H9 (cell line): ENCODE measurements at regions not wholly inside any gene's neighbourhood (a gene's known extent, or its start where the extent isn't known, plus 50 kb on each side); places are given as distances from the start of the nearest gene placed in this dataset.

Experiments used
- DNase-seq: peaks from one replicate; pipeline ENCODE4 v3.0.0-alpha.2; 2017
- H2AFZ ChIP-seq: one replicate; pipeline ENCODE4 v1.6.1; 2013; ENCODE audit warnings: mild to moderate bottlenecking, low read length, control low read depth, moderate library complexity
- H2AK5ac ChIP-seq: 2 replicates; pipeline ENCODE4 v1.6.1; 2013; ENCODE audit warnings: low read length, control low read depth, mixed read lengths; ENCODE audit not compliant: insufficient read length
- H2BK120ac ChIP-seq: one replicate; pipeline ENCODE4 v1.6.1; 2013; ENCODE audit warnings: low read depth, mild to moderate bottlenecking, low read length, control low read depth, inconsistent platforms; ENCODE audit not compliant: poor library complexity, severe bottlenecking
- H2BK12ac ChIP-seq: 2 replicates; pipeline ENCODE4 v1.6.1; 2013; ENCODE audit warnings: low read length, control low read depth, mixed read lengths, low read depth; ENCODE audit not compliant: insufficient read length
- H2BK15ac ChIP-seq: 2 replicates; pipeline ENCODE4 v1.6.1; 2013; ENCODE audit warnings: low read depth, low read length, control low read depth
- H2BK20ac ChIP-seq: one replicate; pipeline ENCODE4 v1.6.1; 2013; ENCODE audit warnings: low read depth, mild to moderate bottlenecking, low read length, control low read depth, inconsistent platforms; ENCODE audit not compliant: poor library complexity, severe bottlenecking
- H2BK5ac ChIP-seq: 2 replicates; pipeline ENCODE4 v1.6.1; 2013; ENCODE audit warnings: low read length, control low read depth, mixed read lengths; ENCODE audit not compliant: insufficient read length
- H3K14ac ChIP-seq: 2 replicates; pipeline ENCODE4 v1.6.1; 2013; ENCODE audit warnings: low read length, control low read depth; ENCODE audit not compliant: insufficient read depth
- H3K18ac ChIP-seq: 2 replicates; pipeline ENCODE4 v1.6.1; 2013; ENCODE audit warnings: low read depth, mild to moderate bottlenecking, mixed read lengths, low read length, control low read depth; ENCODE audit not compliant: insufficient read length
- H3K23ac ChIP-seq: 2 replicates; pipeline ENCODE4 v1.6.1; 2013; ENCODE audit warnings: low read length, control low read depth, mixed read lengths, low read depth; ENCODE audit not compliant: insufficient read length
- H3K23me2 ChIP-seq: 2 replicates; pipeline ENCODE4 v1.6.1; 2013; ENCODE audit warnings: low read depth, mild to moderate bottlenecking, mixed read lengths, low read length, control low read depth; ENCODE audit not compliant: insufficient read length, poor library complexity, severe bottlenecking
- H3K27ac ChIP-seq: 2 replicates; pipeline ENCODE4 v1.5.1; 2013; ENCODE audit warnings: low read length, control low read depth, mixed read lengths, low read depth; ENCODE audit not compliant: insufficient read length
- H3K27me3 ChIP-seq: 2 replicates; pipeline ENCODE4 v1.6.1; 2013; ENCODE audit warnings: low read length, control low read depth, inconsistent platforms; ENCODE audit not compliant: insufficient read depth
- H3K4ac ChIP-seq: 2 replicates; pipeline ENCODE4 v1.6.1; 2013; ENCODE audit warnings: low read depth, mild to moderate bottlenecking, control low read depth, inconsistent platforms, low read length, moderate library complexity
- H3K4me1 ChIP-seq: 2 replicates; pipeline ENCODE4 v1.6.1; 2013; ENCODE audit warnings: low read length, control low read depth, inconsistent platforms; ENCODE audit not compliant: insufficient read depth
- H3K4me2 ChIP-seq: 2 replicates; pipeline ENCODE4 v1.6.1; 2013; ENCODE audit warnings: low read length, control low read depth, mixed read lengths; ENCODE audit not compliant: insufficient read length, insufficient read depth
- H3K56ac ChIP-seq: 2 replicates; pipeline ENCODE4 v1.6.1; 2013; ENCODE audit warnings: low read depth, mild to moderate bottlenecking, mixed read lengths, low read length, control low read depth; ENCODE audit not compliant: insufficient read length
- H3K79me1 ChIP-seq: 2 replicates; pipeline ENCODE4 v1.6.1; 2013; ENCODE audit warnings: low read depth, mild to moderate bottlenecking, moderate library complexity, low read length, control low read depth, inconsistent platforms; ENCODE audit not compliant: insufficient read depth, poor library complexity, severe bottlenecking
- H3K79me2 ChIP-seq: 2 replicates; pipeline ENCODE4 v1.6.1; 2013; ENCODE audit warnings: low read length, control low read depth, inconsistent platforms; ENCODE audit not compliant: insufficient read depth
- H3K9ac ChIP-seq: 2 replicates; pipeline ENCODE4 v1.6.1; 2013; ENCODE audit warnings: low read length, control low read depth, mixed read lengths; ENCODE audit not compliant: insufficient read length; ENCODE audit errors: extremely low read depth
- H3K9me3 ChIP-seq: one replicate; pipeline ENCODE4 v1.6.1; 2013; ENCODE audit warnings: low read depth, low read length, inconsistent platforms; ENCODE audit not compliant: control insufficient read depth
- H3T11ph ChIP-seq: one replicate; pipeline ENCODE4 v1.6.1; 2013; ENCODE audit warnings: mild to moderate bottlenecking, low read length, control low read depth, inconsistent platforms
- H4K20me1 ChIP-seq: one replicate; pipeline ENCODE4 v1.6.1; 2013; ENCODE audit not compliant: control insufficient read depth, insufficient read length, insufficient read depth
- H4K5ac ChIP-seq: 2 replicates; pipeline ENCODE4 v1.6.1; 2013; ENCODE audit warnings: low read depth, mild to moderate bottlenecking, mixed read lengths, low read length, control low read depth; ENCODE audit not compliant: insufficient read length
- H4K8ac ChIP-seq: replicated peaks from 2 replicates; pipeline ENCODE4 v1.6.1; 2013; ENCODE audit warnings: low read length, control low read depth, mixed read lengths, low read depth; ENCODE audit not compliant: insufficient read length
- H4K91ac ChIP-seq: 2 replicates; pipeline ENCODE4 v1.6.1; 2013; ENCODE audit warnings: low read depth, mild to moderate bottlenecking, moderate library complexity, mixed read lengths, low read length, control low read depth; ENCODE audit not compliant: insufficient read length
- H3K27ac Mint-ChIP-seq, 3 experiments: 2 replicates in 2 of 3; 3 replicates in 1 of 3; pipeline ENCODE4 v1.8.0; 2020 to 2021; ENCODE audit warnings: mixed read lengths in 3 of 3, mild to moderate bottlenecking in 1 of 3, moderate library complexity in 1 of 3
- H3K27me3 Mint-ChIP-seq: 2 replicates; pipeline ENCODE4 v1.8.0; 2021; ENCODE audit warnings: low read depth, mild to moderate bottlenecking, moderate library complexity, mixed read lengths
- H3K36me3 Mint-ChIP-seq, 3 experiments: 2 replicates in 2 of 3; 3 replicates in 1 of 3; pipeline ENCODE4 v1.8.0; 2020 to 2021; ENCODE audit warnings: low read depth in 3 of 3, mixed read lengths in 3 of 3; ENCODE audit not compliant: insufficient read depth in 1 of 3
- H3K4me1 Mint-ChIP-seq, 2 experiments: 2 replicates each; pipeline ENCODE4 v1.8.0; 2020; ENCODE audit warnings: mixed read lengths in 2 of 2
- H3K4me3 Mint-ChIP-seq, 2 experiments: 2 replicates in 1 of 2; 3 replicates in 1 of 2; pipeline ENCODE4 v1.8.0; 2020 to 2021; ENCODE audit warnings: mild to moderate bottlenecking in 2 of 2, mixed read lengths in 2 of 2, moderate library complexity in 1 of 2
- H3K9me3 Mint-ChIP-seq, 2 experiments: 2 replicates in 1 of 2; 3 replicates in 1 of 2; pipeline ENCODE4 v1.8.0; 2020; ENCODE audit warnings: mild to moderate bottlenecking in 2 of 2, mixed read lengths in 2 of 2, moderate library complexity in 1 of 2
- CTCF ChIP-seq: fragments of 200-600 bp; sonication (generic); conservative IDR thresholded peaks from 3 replicates; pipeline ENCODE4 v1.8.0; 2021; ENCODE audit warnings: antibody characterized with exemption, mild to moderate bottlenecking
- WGBS: extraction: QIAGEN DNeasy Blood & Tissue Kit; methylation state at CpG from one replicate; pipeline ENCODE4 v1.1.7; 2013; ENCODE audit warnings: missing lambda C conversion rate, low lambda C conversion rate, mixed read lengths; ENCODE audit not compliant: insufficient read length; ENCODE audit errors: extremely low coverage; 5-methylcytosine and 5-hydroxymethylcytosine counted together

GRCh38 chr7:26964156-26964808 lies 99.9 kb upstream of the SKAP2 start:
- no peaks in the 10 kb centered on the region for H3K9me3 ChIP-seq
- H3K4me1 ChIP-seq = no peaks in the 10 kb centered on the region
- no peak overlapping the region for H2AFZ ChIP-seq
- H2BK12ac ChIP-seq = no peak overlapping the region
- H2BK20ac ChIP-seq = no peak overlapping the region
- no peak overlapping the region for H3K4me2 ChIP-seq
- H4K91ac ChIP-seq = no peak overlapping the region
- Mint-ChIP-seq H3K27ac (no peak overlapping the region), H3K36me3 (no peaks in the 10 kb centered on the region), H3K27me3 (no peaks in the 10 kb centered on the region), H3K4me1 (no peaks in the 10 kb centered on the region), H3K4me3 (no peak overlapping the region), H3K9me3 (no peaks in the 10 kb centered on the region)
- H3K9ac ChIP-seq = no peak overlapping the region
- H3K14ac ChIP-seq = no peak overlapping the region
- H4K5ac ChIP-seq = no peak overlapping the region
- no peaks in the 10 kb centered on the region for H3K79me1 ChIP-seq
- no peak overlapping the region for H4K8ac ChIP-seq
- H3K23ac ChIP-seq = no peak overlapping the region
- no peaks in the 10 kb centered on the region for H4K20me1 ChIP-seq
- no peaks in the 10 kb centered on the region for H3K27me3 ChIP-seq
- no peak overlapping the region for H3T11ph ChIP-seq
- TF ChIP-seq CTCF = no peak
- H3K4ac ChIP-seq = no peak overlapping the region
- no peak for DNase-seq
- H3K56ac ChIP-seq = no peak overlapping the region
- no CpG with 5 or more reads among the region's 2 CpGs for WGBS
- H3K27ac ChIP-seq = no peak overlapping the region
- H2BK120ac ChIP-seq = no peak overlapping the region
- H2BK5ac ChIP-seq = no peak overlapping the region
- no peak overlapping the region for H2BK15ac ChIP-seq
- H2AK5ac ChIP-seq = no peak overlapping the region
- no peaks in the 10 kb centered on the region for H3K23me2 ChIP-seq
- H3K79me2 ChIP-seq = no peaks in the 10 kb centered on the region
- H3K18ac ChIP-seq = no peak overlapping the region
